SK-N-DZ (cell line): ENCODE measurements at regions not wholly inside any gene's neighbourhood (a gene's known extent, or its start where the extent isn't known, plus 50 kb on each side); places are given as distances from the start of the nearest gene placed in this dataset.

Experiments used
- DNase-seq: peaks from one replicate; pipeline ENCODE4 v3.0.0-alpha.2; 2015; ENCODE audit warnings: low spot score

- peak; percentile 43 for DNase-seq
These were observed 144.5 kb downstream of the PHETA1 start for GRCh38 chr12:111224186-111225066.

- DNase-seq = no peak
These were observed 146.4 kb downstream of the PHETA1 start for GRCh38 chr12:111222523-111222922.

- no peak for DNase-seq
These were observed 146.9 kb downstream of the PHETA1 start for GRCh38 chr12:111222027-111222414.

GRCh38 chr12:111221062-111222026, 147.6 kb downstream of the PHETA1 start:
- DNase-seq = no peak

- no peak for DNase-seq
These were observed 148.5 kb downstream of the PHETA1 start for GRCh38 chr12:111220363-111220762.

- DNase-seq = no peak
These were observed 149.5 kb downstream of the PHETA1 start for GRCh38 chr12:111219440-111219839.

- DNase-seq = no peak
These were observed 150.4 kb downstream of the PHETA1 start for GRCh38 chr12:111218499-111218898.

GRCh38 chr12:111216387-111217159, 152.3 kb downstream of the PHETA1 start:
- no peak for DNase-seq

- no peak for DNase-seq
These were observed 153.0 kb downstream of the PHETA1 start for GRCh38 chr12:111215881-111216280.

- DNase-seq = no peak
These were observed 154.5 kb downstream of the PHETA1 start for GRCh38 chr12:111214401-111214800.

GRCh38 chr12:111213561-111213960, 155.3 kb downstream of the PHETA1 start:
- DNase-seq = no peak

- no peak for DNase-seq
These were observed 156.0 kb downstream of the PHETA1 start for GRCh38 chr12:111212814-111213456.

GRCh38 chr12:111211910-111212757, 156.8 kb downstream of the PHETA1 start:
- DNase-seq = no peak

- peak; percentile 39 for DNase-seq
These were observed 159.1 kb downstream of the PHETA1 start for GRCh38 chr12:111209811-111210210.

- DNase-seq = no peak
These were observed 161.1 kb downstream of the PHETA1 start for GRCh38 chr12:111207761-111208160.

- DNase-seq = no peak
These were observed 164.1 kb downstream of the PHETA1 start for GRCh38 chr12:111204788-111205241.

- DNase-seq = no peak
These were observed 164.9 kb downstream of the PHETA1 start for GRCh38 chr12:111203969-111204368.

GRCh38 chr12:111203446-111203845, 165.4 kb downstream of the PHETA1 start:
- DNase-seq = no peak

- DNase-seq = no peak
These were observed 166.5 kb downstream of the PHETA1 start for GRCh38 chr12:111202237-111202915.
